M059J (cell line): ENCODE measurements at regions not wholly inside any gene's neighbourhood (a gene's known extent, or its start where the extent isn't known, plus 50 kb on each side); places are given as distances from the start of the nearest gene placed in this dataset.

Experiments used
- DNase-seq: peaks from one replicate; pipeline ENCODE4 v3.0.0-alpha.2; 2012; ENCODE audit warnings: low read depth

DNA sequence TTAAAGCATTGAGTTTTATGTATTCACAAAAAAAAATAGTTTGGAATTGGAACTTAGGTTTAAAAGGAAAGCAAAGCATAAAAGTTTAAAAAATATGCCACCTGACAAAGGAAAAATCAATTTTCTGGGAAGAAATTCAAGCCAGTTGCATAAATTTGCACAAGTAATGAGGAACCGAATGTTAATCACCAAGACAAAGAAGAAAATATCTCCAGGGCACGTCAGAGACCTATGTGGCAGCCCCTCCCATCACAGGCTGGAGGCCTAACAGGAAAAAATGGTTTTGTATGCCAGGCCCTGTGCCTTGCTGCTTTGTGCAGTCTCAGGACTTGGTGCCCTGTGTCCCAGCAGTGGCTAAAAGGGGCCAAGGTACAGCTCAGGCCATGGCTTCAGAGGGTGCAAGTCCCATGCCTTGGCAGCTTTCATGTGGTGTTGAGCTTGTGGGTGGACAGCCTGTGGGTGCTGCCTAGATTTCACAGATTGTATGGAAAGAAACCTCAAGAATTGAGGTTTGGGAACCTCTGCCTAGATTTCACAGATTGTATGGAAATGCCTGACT lies 767.2 kb upstream of the SLC10A2 start:
- DNase-seq, result no peak

DNA sequence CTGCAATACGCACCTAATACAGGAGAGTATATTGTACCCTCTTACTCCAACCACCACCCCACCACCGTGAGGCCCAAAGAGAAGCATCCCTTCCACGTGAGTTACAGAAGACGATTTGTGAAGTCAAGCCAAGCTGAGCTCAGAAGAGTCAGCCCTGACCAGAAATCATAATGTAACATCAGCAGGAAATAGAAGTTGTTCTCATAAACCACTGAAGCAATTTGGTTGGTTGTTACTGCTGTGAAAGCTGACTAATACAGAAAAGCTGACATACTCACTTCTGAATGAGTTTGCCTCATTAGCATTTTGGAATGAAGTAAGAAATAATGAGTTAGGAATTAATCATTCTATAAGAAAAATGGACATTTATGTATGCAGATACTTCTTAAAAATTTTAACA lies 749.4 kb upstream of the SLC10A2 start:
- peak; percentile 51 for DNase-seq

DNA sequence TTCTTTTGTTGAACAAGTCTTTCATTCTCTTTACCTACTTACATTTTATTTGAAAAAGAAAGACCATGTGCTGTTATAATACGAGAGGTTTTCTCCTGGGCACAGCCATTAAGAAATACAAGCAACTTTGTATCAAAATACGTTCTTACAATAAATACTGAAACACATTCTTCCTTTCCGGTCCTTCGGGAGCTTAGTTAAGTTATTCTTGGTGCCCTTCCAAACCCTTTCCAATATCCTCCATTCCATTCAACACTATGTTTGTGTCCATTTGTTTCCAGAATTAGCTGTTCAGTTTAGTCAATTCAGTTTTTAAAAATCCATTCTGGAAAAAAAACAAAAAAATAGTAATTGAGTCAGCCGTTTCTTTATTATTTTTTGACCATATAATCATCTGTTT lies 746.8 kb upstream of the SLC10A2 start:
- no peak for DNase-seq

DNA sequence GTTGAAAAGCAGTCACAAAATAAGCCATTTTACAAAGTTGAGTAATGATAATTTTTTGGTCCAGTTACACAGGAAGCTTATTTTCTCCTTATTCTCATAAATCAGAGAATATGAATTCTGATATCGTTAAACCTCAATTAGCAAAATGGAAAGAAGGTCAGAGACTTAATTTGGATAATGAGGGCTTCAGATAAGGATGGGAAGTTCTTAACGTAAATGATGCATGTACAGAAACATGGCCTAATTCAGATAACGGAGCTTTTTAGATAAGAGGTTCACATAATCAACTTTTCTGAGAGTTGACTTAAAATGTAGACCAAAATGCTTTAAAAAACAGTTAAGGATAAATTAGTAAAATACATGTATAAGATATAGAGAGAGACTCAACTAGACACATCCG lies 746.3 kb upstream of the SLC10A2 start:
- no peak for DNase-seq

DNA sequence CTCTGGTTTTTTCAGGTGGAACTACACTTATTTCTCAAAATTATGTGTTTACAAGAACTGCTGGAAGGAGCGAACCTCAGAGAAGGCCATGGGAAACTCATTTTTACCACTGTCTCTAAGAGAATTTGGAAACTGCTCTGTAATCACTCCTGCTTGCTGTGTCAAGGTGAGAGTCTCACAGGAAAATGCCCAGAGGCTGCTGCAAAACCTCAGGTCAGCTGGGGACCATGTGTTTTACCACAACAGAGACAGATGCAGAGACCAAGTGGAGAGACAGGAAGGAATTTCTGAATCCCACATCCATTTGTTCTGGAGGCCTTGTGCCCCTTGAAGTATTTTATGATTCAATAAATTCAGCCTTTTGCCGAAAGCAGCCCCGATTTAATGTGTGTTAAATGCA lies 743.8 kb upstream of the SLC10A2 start:
- DNase-seq, result peak; percentile 54

DNA sequence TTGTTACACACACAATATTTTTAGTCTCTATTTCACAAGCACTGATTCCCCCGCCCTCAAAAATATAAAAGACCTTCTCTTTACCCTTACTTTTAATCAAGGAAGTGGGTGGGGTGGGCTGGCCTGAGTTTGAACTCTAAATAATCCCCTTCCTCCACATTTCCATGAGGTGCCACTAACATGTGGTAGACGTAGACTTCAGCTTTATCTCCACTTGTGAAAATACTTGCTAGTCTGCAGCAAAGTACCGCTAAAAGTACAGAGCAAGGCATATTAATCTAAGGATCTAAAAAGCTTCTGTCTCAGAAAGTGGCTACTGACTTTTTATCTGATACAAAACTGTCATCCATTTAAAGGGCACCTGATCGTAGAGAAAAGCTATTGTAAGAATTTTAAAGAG lies 739.6 kb upstream of the SLC10A2 start:
- DNase-seq, result no peak

DNA sequence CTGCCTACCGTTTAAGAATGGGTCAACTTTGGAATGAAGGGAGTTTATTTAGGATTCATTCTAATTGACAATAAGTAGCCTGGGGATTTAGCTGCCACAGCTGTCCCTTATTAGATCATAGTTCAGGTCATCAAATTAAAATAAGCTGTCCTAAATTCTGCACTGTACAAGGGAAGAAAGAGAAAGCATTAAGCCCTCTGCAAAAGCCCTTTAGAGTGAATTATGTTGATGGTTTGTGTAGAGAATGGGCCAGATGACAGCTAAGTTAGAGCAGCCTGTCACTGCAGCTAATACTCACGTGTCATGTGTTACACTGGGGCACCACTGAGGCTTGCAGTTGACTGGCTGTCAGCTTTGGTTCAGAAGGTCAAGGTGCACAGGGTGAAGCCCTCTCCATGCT lies 737.1 kb upstream of the SLC10A2 start:
- no peak for DNase-seq

DNA sequence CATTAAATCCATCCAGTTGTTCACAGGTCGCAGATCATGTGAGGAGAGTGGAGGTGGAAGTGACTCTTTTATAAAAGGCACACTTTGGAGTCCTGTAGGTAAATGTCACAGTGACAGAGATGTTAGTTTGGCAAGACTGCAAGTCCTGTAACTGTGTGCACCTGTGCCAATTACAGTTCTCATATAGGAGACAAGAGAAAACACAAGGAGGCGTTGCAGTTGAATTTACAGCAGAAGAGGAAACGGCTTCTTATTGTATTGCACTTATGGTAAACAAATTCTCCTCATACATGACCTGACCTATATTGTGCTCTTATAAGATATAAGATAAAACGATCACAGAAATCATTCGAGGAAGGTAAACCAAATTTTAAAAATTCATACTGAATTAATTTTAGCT lies 732.8 kb upstream of the SLC10A2 start:
- DNase-seq, result no peak

DNA sequence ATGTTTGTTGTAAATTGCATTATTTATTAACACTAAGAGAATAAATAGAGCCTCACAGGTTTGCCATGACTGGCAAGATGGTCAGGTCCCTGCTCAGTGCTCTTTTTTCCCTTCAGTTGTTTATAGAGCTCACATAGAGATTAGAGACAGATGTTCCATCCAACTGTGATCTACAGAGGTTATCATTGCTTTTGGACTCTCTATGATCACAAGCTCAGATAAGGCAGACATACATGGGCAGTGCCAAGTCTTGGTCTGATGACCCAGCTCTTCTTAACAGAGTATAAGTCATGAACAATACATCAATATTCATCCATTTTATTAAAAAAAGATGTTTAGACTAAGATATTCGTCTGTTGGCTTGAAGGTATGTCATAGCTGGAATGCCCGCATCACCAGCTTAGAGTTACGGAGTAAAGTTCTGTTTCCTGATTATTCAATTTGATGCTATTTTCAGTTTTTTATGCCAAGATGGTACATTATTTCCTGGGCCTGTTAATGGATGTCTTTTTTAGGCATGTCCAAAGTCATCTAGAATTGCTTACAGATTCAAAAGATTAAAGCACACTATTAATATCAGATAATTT lies 729.8 kb upstream of the SLC10A2 start:
- no peak for DNase-seq

DNA sequence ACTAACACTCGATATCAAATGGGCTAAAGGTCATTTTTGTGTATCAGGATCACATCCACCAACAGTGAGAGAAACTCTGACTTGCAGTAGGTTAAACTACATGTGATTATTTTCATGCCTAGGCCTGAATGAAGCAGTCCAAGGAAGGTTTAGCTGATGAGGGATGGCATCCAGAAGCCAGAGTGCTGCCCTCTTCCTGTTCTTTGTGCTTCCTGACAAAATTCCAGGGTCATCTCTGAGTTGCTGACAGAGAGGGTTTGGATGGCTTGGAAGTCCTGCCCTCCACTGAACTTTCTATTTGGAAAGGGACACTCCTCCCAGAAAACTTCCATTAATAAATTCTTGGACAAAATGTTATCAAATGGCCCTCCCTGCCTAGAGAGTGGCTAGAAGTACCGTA lies 728.3 kb upstream of the SLC10A2 start:
- no peak for DNase-seq

DNA sequence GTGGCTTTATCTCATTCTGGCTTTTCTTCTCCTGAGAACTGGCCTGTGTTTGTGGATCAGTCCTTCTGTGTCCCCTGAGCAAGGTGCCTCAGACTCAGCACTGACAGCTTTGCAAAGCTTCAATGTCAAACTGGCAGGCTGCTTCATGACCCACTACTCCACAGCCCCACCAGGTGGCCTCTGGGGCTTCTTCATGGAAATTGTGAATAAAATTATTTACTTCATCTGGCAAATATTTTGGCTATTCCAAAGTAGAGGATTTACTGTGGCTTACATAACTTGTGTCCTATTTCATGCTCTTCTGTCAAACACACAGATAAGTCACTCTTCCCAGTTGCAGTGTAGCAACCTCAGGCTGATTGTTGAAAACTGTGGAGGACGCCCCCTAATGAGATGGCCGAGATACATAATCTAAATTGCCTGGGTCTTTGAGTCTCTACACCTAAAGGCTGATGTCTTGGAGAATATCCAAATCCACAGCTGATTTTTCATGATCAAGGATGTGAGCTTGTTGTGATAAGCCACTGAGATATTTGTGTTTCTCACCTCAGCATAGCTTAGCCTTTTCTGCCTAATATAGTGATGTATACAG lies 721.9 kb upstream of the SLC10A2 start:
- no peak for DNase-seq

DNA sequence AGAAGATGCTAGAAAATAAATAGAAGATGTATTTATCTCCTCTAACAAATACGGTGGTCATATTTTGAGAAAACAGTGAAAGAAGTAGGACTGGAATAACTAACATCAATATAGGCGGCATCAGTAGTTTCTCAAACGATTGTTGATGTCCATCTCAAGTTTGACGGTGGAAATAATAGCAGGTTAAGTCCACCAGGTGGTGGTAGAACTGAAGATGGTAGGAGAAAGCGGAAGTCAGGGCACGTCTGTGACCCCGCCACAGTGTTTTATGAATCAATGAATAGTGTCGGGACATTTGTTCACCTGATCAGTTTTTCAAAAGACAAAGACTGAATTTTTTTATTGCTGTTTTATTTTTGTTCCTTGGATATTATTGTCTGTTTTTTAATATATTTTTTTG lies 706.4 kb upstream of the SLC10A2 start:
- peak; percentile 14 for DNase-seq

DNA sequence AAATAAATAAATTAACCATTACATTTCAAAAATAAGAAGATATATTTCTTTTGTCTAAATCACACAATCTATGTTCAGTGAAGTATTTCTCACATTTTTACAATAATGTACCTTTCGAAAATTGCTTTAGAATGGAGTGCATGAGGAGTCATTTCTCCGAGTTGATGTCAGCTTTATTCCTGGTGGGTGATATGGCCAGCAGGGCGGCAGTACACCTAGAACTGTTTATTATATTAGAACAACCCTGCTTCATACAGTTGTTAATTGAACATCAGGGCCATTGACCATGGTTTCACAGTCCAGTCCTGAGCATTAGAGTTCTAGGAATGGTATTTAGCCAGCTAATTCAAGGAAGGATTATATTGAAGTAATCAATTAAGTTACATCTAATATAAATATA lies 696.3 kb upstream of the SLC10A2 start:
- no peak for DNase-seq

DNA sequence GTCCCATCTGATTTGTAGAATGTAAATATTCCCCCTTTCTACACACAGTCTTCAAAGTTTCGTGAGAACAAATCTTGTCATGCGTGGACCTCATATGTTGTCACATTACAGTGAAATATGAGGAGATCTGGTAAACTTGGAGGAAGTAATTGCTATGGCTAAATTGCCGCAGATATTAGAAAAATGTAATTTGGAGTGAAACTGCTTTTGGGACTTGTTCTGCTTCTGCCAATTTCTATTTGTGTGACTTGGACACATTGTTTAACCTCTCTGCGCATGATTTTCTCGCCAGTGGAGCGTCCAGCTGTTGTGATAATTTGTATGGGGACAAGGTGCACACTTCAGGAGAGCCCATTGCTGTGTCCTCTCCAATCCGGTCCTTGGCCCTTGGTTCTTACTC lies 693.1 kb upstream of the SLC10A2 start:
- no peak for DNase-seq

DNA sequence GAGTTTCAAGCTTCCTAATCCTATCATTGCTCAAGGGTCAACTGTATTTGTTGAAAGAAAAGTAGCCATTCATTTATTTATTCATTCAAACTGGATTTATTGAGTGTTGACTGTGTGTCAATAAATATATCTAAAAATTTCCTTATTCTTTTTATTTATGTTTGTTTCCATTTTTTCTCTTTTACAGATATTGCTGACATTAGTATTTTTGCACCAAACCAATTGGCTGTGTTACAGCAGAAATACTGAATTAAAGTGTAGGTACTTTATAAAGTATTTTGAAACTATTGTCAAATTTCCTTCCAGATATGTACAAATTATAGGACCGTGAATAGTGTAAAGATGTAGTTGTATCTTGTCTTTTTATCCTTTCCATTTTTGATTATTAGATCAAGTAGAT lies 692.0 kb upstream of the SLC10A2 start:
- DNase-seq, result no peak

DNA sequence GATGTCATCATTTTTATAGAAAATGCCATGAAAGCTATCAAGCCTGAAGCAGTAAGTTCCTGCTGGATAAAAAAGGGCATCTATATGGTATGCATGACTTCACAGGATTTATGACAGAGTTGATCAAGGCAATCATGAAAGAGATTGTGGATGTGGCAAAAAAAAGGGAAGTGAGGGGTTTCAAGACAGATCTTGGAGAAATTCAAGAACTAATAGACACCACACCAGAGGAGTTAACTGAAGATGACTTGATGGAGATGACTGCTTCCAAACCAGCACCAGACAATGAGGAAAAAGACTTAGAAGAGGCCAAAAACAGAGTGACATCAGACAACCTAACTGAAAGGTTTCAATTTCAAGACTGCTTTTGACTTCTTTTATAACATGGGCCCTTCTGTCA lies 691.1 kb upstream of the SLC10A2 start:
- no peak for DNase-seq

DNA sequence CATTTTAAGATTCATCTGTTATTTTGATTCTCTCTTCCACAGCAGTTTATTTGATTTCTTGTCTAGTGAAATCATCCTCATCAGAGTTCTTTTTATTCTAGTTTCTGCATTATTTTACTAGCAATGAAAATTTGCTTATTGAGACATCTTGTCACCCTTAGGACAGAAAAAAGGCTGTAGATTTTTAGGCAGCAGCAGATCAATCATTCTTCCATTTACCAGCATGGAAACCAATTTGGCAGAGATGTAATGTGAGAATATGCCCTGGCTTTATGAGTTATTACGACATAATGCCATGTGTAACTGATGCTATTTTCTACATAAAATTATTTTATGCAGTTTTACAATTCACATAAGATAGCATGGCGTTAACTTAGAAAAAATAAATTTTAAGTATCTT lies 688.6 kb upstream of the SLC10A2 start:
- DNase-seq, result no peak

DNA sequence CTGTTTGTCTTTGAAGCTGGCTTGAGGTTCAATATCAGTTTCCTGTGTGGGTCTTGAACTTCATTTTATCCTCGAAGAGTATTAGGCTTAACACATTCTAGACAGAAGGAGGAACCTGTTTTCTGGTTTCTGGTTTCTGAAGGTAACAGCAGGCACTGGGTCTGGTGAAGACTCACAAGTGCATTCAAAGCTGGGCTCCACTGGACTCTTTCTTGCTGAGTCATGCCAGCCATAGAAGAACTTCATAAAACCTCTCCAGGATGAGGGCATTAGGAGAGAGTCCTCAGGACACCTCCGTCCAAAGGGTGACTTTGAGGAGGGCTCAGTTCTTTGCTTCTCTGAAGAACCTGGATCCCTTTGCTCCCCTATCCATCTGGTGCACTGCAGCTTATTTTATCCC lies 668.6 kb upstream of the SLC10A2 start:
- DNase-seq, result no peak

DNA sequence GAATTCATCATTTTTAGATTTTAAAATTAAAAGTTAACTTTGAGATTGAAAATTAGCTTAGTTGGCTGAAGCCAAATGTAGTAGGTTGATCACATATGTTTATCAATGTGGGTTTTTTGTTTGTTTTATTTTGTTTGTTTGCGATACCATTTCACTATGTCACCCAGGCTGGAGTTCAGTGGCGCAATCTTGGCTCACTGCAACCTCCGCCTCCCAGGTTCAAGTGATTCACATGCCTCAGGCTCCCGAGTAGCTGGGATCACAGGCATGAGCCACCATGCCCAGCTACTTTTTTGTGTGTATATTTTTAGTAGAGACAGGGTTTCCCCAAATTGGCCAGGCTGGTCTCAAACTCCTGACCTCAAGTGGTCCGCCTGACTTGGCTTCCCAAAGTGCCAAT lies 665.7 kb upstream of the SLC10A2 start:
- DNase-seq, result peak; percentile 21

DNA sequence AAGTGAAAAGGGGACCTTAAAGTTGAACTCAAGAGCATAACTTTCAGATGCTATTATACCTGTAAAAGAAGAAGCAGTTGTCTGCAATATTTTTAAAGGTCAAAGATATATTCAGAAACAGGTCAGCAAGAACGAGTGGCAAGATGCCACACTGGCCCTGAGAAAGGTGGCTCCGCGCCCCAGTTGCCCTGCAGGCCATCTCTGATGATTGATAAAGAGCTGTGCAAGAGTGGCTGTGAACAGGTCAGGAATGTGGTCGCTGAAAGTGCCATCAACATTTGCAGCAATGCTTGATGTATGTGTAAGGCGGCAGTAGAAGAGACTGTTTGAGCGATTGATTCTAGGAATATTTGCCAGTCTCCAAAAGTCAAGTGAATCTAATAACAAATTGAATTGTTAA lies 664.2 kb upstream of the SLC10A2 start:
- no peak for DNase-seq

DNA sequence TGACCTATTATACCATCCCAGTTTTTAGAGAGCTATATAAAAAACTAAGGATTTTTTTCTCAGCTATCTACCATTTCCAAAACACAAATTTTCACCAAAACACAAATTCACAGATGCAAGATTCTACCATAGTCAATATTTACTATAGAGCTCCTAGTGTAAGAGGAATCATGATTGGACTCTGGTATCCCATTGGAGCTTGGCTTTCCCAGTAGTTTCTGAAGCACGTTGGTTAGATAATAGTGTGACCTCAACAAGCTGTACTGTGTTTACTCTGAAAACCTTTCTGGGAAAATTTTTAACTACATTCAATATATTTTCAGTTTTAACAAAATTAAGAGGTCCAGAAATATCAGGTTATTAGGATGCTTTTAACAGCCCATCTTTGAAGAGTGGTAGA lies 660.6 kb upstream of the SLC10A2 start:
- DNase-seq, result no peak

DNA sequence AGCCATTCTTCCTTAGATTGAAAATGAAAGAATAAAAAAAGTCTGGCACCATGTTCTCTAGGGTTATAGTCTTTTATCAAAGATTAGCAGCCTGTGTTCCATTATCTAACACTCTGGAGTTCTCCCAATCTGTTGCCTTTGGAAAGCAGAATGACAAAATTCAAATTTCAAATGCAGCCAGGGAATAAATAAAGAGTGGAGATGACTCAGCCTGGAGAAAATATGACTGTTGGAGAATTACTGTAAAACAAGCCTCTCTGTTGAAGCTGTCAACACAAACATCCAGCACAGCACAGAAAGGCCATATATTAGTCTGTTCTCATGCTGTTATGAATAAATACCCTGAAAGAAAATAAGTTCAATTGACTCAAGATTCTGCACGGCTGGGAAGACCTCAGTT lies 650.5 kb upstream of the SLC10A2 start:
- DNase-seq, result no peak

DNA sequence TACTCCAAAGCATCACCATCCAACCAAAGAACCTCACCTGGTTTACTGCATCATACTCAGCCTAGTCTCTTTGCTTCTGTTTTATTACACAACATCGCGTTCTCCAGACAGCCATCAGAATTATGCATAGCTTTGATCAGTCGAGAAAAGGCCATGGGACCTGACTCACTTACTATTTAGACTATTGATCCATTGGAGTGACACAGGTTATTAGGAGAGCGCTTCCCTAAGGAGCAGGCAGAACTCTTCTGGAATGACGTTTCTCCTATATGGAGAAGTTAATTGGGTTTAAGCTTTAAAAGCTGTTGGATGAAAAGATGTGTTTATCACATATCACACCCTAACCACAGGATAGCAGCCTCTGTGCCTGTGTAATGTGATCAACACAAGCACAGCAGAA lies 649.1 kb upstream of the SLC10A2 start:
- DNase-seq, result no peak

DNA sequence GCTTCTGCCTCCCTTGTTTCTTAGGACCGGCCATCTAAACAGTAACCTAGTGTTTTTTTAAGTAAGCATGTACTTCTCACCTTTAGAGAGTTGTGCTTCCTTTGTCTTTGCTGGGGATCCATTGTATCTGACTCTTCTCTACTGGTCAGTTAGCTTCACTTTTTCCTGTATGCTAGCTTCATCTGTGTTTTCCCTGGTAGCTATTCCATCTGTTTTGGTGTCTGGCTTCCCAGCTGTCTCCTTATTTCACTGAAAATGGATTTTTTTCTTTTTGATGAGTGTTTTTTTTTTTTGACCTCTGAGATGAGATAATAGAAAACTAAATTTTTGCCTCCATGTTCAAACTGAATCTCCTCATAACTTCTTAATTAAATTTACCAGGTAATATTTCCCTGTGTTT lies 637.0 kb upstream of the SLC10A2 start:
- DNase-seq, result no peak
